ENCODE measurements at regions not wholly inside any gene's neighbourhood (a gene's known extent, or its start where the extent isn't known, plus 50 kb on each side); places are given as distances from the start of the nearest gene placed in this dataset.
"Not testable (repeated sequence)": the region's sequence is repeated elsewhere in the genome, so short reads cannot be mapped to it uniquely, and the experiment has no call there.

DNA sequence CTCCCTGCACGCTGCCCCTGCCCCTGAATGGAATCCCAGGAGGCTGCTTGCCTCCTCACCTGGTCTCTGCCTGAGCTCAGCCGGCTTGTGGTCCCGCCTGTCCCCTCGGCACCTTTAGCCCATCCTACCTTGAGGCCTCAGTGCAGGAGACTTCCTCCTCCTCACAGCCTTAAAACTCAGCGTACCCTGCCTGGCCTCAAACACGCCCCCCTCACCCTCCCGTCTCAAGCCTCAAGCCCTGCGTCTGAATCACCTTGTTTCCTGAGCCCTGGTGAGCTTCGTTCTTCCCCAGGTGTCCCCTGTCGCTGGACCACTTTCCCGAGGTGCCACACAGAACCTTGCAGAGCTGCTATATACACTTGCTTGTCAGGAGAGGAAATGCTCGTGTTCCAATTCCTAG lies 110.2 kb upstream of the SPIN1 start:
- H3K4me3 ChIP-seq (ENCODE audit: low read depth, low read length) = no peak overlapping the region
- H3K4me1 ChIP-seq (ENCODE audit: control insufficient read depth, insufficient read depth, low read length, unreplicated experiment) = no peaks in the 10 kb centered on the region
- no peaks in the 10 kb centered on the region for H3K36me3 ChIP-seq (ENCODE audit: insufficient read depth, low read length)
- no peak overlapping the region for H3K27ac ChIP-seq (ENCODE audit: low read depth, low read length)
- no peaks in the 10 kb centered on the region for H3K27me3 ChIP-seq (ENCODE audit: insufficient read depth, low read length)
- no peaks in the 10 kb centered on the region for H3K79me2 ChIP-seq (ENCODE audit: control insufficient read depth, insufficient read depth, low read length, unreplicated experiment)
- no peak overlapping the region for H2AFZ ChIP-seq (ENCODE audit: low read length, unreplicated experiment)

DNA sequence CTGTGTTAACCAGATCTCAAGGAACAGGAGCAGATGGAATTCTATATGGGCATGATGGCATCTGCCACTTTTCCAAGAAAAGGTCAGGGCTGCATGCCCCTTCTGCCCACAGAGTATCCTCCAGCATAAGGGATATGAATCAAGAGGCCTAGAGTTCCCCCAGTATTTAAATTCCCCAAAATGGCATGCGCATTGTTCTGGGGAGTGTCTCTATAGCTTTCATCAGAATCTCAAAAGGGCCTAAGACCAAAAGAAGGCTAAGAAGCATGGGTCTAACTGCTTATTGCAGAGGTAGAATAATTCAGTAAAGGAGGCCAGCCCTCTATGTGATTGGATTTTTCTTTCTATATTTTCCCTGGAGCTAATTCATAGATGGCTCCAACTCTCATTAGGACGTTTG lies 114.2 kb upstream of the SPIN1 start:
- H3K79me2 ChIP-seq (ENCODE audit: control insufficient read depth, insufficient read depth, low read length, unreplicated experiment) = no peaks in the 10 kb centered on the region
- H3K4me1 ChIP-seq (ENCODE audit: control insufficient read depth, insufficient read depth, low read length, unreplicated experiment) = no peaks in the 10 kb centered on the region
- H3K4me3 ChIP-seq (ENCODE audit: low read depth, low read length) = no peak overlapping the region
- no peaks in the 10 kb centered on the region for H3K36me3 ChIP-seq (ENCODE audit: insufficient read depth, low read length)
- H3K27ac ChIP-seq (ENCODE audit: low read depth, low read length) = no peak overlapping the region
- no peak overlapping the region for H2AFZ ChIP-seq (ENCODE audit: low read length, unreplicated experiment)
- H3K27me3 ChIP-seq (ENCODE audit: insufficient read depth, low read length) = no peaks in the 10 kb centered on the region

DNA sequence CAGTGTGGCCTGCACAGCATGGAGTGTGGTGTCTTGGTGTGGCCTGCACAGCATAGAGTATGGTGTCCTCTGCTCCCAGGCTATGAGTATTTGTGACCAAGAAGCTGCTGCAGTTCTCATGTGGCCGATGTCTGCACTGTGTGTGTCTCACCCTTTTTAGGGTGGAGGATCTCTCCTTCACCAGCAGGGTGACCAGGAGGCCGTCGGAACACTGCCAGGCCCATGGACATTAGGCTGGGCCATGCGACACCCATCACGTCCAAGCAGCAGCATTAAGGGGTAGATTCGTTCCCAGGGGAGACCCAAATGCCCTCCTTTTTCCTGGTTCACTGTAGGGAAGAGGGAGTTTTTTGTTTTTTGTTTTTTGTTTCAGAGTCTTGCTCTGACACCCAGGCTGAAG lies 115.3 kb upstream of the SPIN1 start:
- Histone ChIP-seq H3K27me3 (ENCODE audit: insufficient read depth, low read length) (no peaks in the 10 kb centered on the region), H3K36me3 (ENCODE audit: insufficient read depth, low read length) (no peaks in the 10 kb centered on the region), H3K27ac (ENCODE audit: low read depth, low read length) (no peak overlapping the region), H2AFZ (ENCODE audit: low read length, unreplicated experiment) (no peak overlapping the region), H3K4me3 (ENCODE audit: low read depth, low read length) (no peak overlapping the region), H3K79me2 (ENCODE audit: control insufficient read depth, insufficient read depth, low read length, unreplicated experiment) (no peaks in the 10 kb centered on the region), H3K4me1 (ENCODE audit: control insufficient read depth, insufficient read depth, low read length, unreplicated experiment) (no peaks in the 10 kb centered on the region)

DNA sequence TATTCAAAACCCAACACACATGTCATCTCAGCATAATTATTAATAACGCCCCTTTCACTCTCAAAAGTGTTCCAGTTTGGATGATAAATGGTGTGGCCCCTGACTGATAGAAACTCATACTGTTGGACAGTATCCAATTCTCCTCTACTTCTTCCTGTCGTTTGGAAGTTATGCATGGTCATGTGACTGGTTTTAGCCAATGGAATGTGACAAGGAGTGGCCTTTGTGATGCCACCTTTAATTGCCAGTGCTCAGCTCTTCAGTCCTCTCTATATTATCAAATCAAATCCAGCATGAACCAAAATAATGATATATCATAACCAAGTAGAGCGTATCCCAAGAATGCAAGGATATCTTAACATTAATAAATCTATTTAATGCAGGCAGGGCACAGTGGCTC lies 117.8 kb upstream of the SPIN1 start:
- Histone ChIP-seq H3K27me3 (ENCODE audit: insufficient read depth, low read length) (no peaks in the 10 kb centered on the region), H3K36me3 (ENCODE audit: insufficient read depth, low read length) (no peaks in the 10 kb centered on the region), H3K4me1 (ENCODE audit: control insufficient read depth, insufficient read depth, low read length, unreplicated experiment) (no peaks in the 10 kb centered on the region), H2AFZ (ENCODE audit: low read length, unreplicated experiment) (no peak overlapping the region), H3K79me2 (ENCODE audit: control insufficient read depth, insufficient read depth, low read length, unreplicated experiment) (no peaks in the 10 kb centered on the region), H3K27ac (ENCODE audit: low read depth, low read length) (no peak overlapping the region), H3K4me3 (ENCODE audit: low read depth, low read length) (no peak overlapping the region)

DNA sequence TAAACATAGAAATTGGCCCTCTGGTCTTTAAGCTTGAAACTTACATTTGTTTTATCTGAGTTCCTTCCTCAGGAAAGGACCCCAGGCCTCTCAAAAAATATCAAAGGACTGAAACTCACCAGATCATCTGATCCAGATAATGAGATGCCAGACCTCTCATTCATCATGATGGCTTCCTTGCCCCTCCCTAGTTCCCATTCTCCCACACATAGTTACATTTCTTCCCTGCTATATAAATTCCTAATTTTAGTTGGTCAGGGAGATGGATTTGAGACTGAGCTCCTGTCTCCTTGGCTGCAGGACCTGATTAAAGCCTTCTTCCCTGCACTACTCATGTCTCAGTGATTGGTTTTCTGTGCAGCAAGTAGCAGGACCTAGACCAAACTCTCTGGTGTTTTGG lies 119.4 kb upstream of the SPIN1 start:
- H2AFZ ChIP-seq (ENCODE audit: low read length, unreplicated experiment) = no peak overlapping the region
- no peaks in the 10 kb centered on the region for H3K4me1 ChIP-seq (ENCODE audit: control insufficient read depth, insufficient read depth, low read length, unreplicated experiment)
- H3K36me3 ChIP-seq (ENCODE audit: insufficient read depth, low read length) = no peaks in the 10 kb centered on the region
- no peaks in the 10 kb centered on the region for H3K27me3 ChIP-seq (ENCODE audit: insufficient read depth, low read length)
- no peaks in the 10 kb centered on the region for H3K79me2 ChIP-seq (ENCODE audit: control insufficient read depth, insufficient read depth, low read length, unreplicated experiment)
- H3K27ac ChIP-seq (ENCODE audit: low read depth, low read length) = no peak overlapping the region
- no peak overlapping the region for H3K4me3 ChIP-seq (ENCODE audit: low read depth, low read length)

DNA sequence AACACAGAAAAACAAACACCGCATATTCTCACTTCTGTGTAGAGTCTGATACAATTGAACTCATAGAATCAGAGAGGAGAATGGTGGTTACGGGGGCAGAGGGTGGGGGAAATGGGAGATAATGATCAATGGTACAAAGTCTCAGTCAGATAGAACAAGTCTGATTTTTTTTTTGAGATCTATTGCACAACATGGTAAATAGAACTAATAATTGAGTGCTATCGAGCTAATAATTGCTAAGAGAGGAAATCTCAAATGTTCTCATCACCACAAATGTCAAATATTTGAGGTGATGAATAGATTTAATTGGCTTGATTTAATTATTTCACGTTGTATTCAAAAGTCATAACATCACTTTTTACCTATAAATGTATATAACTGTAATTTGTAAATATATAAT lies 121.0 kb upstream of the SPIN1 start:
- Histone ChIP-seq H3K4me1 (ENCODE audit: control insufficient read depth, insufficient read depth, low read length, unreplicated experiment) (no peaks in the 10 kb centered on the region), H3K4me3 (ENCODE audit: low read depth, low read length) (no peak overlapping the region), H3K36me3 (ENCODE audit: insufficient read depth, low read length) (no peaks in the 10 kb centered on the region), H3K27me3 (ENCODE audit: insufficient read depth, low read length) (no peaks in the 10 kb centered on the region), H3K79me2 (ENCODE audit: control insufficient read depth, insufficient read depth, low read length, unreplicated experiment) (no peaks in the 10 kb centered on the region), H2AFZ (ENCODE audit: low read length, unreplicated experiment) (no peak overlapping the region), H3K27ac (ENCODE audit: low read depth, low read length) (no peak overlapping the region)

DNA sequence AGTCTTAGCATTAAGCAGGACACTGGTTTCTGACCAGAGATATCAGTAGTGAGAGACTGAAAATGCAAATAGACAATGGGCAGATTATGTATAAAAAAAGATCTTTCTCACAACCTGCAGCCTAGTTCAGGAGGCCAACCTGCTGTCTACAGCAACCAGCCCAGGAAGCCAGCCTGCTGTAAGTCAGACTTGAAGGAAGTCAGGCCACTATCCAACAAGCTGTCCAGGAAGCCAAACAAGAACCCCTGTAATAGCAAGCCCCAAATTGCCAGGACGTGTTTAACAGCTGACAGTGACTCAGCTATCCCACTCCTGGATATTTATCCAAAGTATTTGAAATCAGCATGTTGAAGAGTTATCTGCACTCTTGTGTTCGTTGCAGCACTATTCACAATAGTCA lies 121.8 kb upstream of the SPIN1 start:
- H3K4me1 ChIP-seq (ENCODE audit: control insufficient read depth, insufficient read depth, low read length, unreplicated experiment) = no peaks in the 10 kb centered on the region
- H3K27me3 ChIP-seq (ENCODE audit: insufficient read depth, low read length) = no peaks in the 10 kb centered on the region
- H3K27ac ChIP-seq (ENCODE audit: low read depth, low read length) = no peak overlapping the region
- H3K79me2 ChIP-seq (ENCODE audit: control insufficient read depth, insufficient read depth, low read length, unreplicated experiment) = no peaks in the 10 kb centered on the region
- no peaks in the 10 kb centered on the region for H3K36me3 ChIP-seq (ENCODE audit: insufficient read depth, low read length)
- no peak overlapping the region for H3K4me3 ChIP-seq (ENCODE audit: low read depth, low read length)
- H2AFZ ChIP-seq (ENCODE audit: low read length, unreplicated experiment) = no peak overlapping the region

DNA sequence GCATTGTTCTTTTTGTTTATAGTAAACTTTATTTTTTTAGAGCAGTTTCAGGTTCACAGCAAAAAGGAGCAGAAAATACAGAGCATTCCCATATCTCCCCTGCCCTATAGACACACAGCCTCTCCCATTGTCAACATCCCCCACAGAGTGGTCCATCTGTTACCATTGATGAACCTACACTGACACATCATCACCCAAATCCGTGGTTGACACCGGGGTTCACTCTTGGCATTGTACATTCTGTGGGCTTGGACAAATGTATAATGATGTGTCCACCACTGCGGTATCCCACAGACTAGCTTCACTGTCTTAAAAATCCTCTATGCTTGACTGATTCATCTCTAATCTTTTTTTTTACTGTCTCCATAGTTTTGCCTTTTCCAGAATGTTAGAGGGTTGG lies 120.7 kb upstream of the SPATA31C2 start:
- Histone ChIP-seq H3K4me1 (ENCODE audit: control insufficient read depth, insufficient read depth, low read length, unreplicated experiment) (peaks cover 6% of the 10 kb centered on the region), H3K4me3 (ENCODE audit: low read depth, low read length) (no peak overlapping the region), H3K36me3 (ENCODE audit: insufficient read depth, low read length) (no peaks in the 10 kb centered on the region), H2AFZ (ENCODE audit: low read length, unreplicated experiment) (no peak overlapping the region), H3K79me2 (ENCODE audit: control insufficient read depth, insufficient read depth, low read length, unreplicated experiment) (no peaks in the 10 kb centered on the region), H3K27me3 (ENCODE audit: insufficient read depth, low read length) (peaks cover 5% of the 10 kb centered on the region; the same call in 1 of the 2 replicates), H3K27ac (ENCODE audit: low read depth, low read length) (no peak overlapping the region)

DNA sequence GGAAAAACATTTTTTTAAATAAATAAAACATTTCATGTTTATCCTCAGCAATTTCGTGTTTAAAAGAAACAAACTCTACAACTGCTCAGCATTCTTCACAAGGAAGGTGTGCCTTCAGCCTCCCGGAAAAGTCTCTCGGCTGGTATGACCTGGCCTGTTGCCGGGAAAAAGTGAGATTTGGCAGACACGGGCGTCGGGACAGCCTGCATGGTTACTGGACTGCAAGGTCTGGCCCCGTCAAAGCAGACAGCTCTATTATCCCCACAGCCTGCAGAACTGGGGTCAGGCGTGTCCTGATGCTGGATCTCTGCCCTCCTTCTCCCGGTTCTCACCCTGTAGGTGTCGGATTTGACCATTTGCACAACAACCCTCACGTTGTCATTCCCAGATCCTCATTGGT lies 120.3 kb upstream of the SPATA31C2 start:
- Histone ChIP-seq H3K27me3 (ENCODE audit: insufficient read depth, low read length) (peaks cover 5% of the 10 kb centered on the region; the same call in 1 of the 2 replicates), H3K4me3 (ENCODE audit: low read depth, low read length) (no peak overlapping the region), H2AFZ (ENCODE audit: low read length, unreplicated experiment) (no peak overlapping the region), H3K4me1 (ENCODE audit: control insufficient read depth, insufficient read depth, low read length, unreplicated experiment) (peaks cover 6% of the 10 kb centered on the region), H3K79me2 (ENCODE audit: control insufficient read depth, insufficient read depth, low read length, unreplicated experiment) (no peaks in the 10 kb centered on the region), H3K27ac (ENCODE audit: low read depth, low read length) (no peak overlapping the region), H3K36me3 (ENCODE audit: insufficient read depth, low read length) (no peaks in the 10 kb centered on the region)

DNA sequence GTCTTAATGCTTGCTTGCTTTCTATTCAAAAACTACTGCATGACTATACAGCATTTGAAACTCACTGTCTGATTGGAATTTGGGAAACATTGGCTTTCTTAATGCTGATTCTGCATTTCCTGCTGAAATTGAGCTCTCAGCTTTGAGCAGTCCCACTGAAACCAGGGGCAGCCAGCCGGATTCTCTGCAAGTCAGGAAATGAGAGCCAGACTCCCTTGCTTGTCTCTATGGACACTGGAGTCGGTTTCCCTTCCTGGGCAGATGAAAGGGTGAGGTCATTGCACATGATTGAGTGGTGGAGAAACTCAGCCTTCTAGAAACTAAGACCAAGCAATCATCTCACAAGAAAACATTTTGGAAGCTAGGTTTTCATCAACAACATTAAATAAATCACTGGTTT lies 119.7 kb upstream of the SPATA31C2 start:
- Histone ChIP-seq H3K27ac (ENCODE audit: low read depth, low read length) (no peak overlapping the region), H3K36me3 (ENCODE audit: insufficient read depth, low read length) (no peaks in the 10 kb centered on the region), H3K27me3 (ENCODE audit: insufficient read depth, low read length) (peaks cover 8% of the 10 kb centered on the region; the same call in 1 of the 2 replicates), H3K4me3 (ENCODE audit: low read depth, low read length) (no peak overlapping the region), H3K4me1 (ENCODE audit: control insufficient read depth, insufficient read depth, low read length, unreplicated experiment) (peaks cover 6% of the 10 kb centered on the region), H3K79me2 (ENCODE audit: control insufficient read depth, insufficient read depth, low read length, unreplicated experiment) (no peaks in the 10 kb centered on the region), H2AFZ (ENCODE audit: low read length, unreplicated experiment) (no peak overlapping the region)

DNA sequence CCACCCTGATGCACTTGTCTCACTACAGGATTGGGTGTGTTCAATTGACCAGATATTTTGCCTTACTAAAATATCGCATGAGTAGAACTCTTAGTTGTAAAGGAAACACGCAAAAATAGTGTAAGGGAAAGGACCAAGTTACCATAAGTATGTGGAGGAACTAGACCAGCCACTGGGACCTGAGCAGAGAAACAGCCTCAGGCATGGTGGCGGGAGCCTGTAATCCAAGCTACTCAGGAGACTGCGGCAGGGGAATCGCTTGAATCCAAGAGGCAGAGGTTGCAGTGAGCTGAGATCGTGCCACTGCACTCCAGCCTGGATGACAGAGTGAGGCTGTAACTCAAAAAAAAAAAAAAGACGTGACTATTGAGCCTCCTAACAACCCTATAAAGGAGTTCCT lies 117.9 kb upstream of the SPATA31C2 start:
- Histone ChIP-seq H3K27ac (ENCODE audit: low read depth, low read length) (no peak overlapping the region), H2AFZ (ENCODE audit: low read length, unreplicated experiment) (no peak overlapping the region), H3K27me3 (ENCODE audit: insufficient read depth, low read length) (peaks cover 8% of the 10 kb centered on the region; the same call in 1 of the 2 replicates), H3K79me2 (ENCODE audit: control insufficient read depth, insufficient read depth, low read length, unreplicated experiment) (no peaks in the 10 kb centered on the region), H3K4me3 (ENCODE audit: low read depth, low read length) (no peak overlapping the region), H3K36me3 (ENCODE audit: insufficient read depth, low read length) (no peaks in the 10 kb centered on the region), H3K4me1 (ENCODE audit: control insufficient read depth, insufficient read depth, low read length, unreplicated experiment) (peaks cover 6% of the 10 kb centered on the region)

DNA sequence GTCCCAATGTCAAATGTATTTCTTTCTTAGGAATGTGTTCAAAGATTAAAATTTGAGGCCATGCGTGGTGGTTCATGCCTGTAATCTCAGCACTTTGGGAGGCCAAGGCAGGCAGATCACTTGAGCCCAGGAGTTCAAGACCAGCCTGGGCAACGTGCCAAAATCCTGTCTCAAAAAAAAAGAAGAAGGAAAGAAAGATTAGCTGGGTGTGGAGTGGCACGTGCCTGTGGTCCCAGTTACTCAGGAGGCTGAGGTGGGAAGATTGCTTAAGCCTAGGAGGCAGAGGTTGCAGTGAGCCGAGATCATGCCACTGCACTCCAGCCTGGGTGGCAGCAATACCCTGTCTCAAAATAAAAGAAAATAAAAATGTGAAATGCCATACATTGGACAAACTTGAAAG lies 117.5 kb upstream of the SPATA31C2 start:
- not testable (repeated sequence) for H2AFZ ChIP-seq (ENCODE audit: low read length, unreplicated experiment); H3K27me3 ChIP-seq (ENCODE audit: insufficient read depth, low read length); H3K4me3 ChIP-seq (ENCODE audit: low read depth, low read length); H3K36me3 ChIP-seq (ENCODE audit: insufficient read depth, low read length); H3K27ac ChIP-seq (ENCODE audit: low read depth, low read length); H3K79me2 ChIP-seq (ENCODE audit: control insufficient read depth, insufficient read depth, low read length, unreplicated experiment); H3K4me1 ChIP-seq (ENCODE audit: control insufficient read depth, insufficient read depth, low read length, unreplicated experiment)
